K562 (cell line): ENCODE measurements at regions not wholly inside any gene's neighbourhood (a gene's known extent, or its start where the extent isn't known, plus 50 kb on each side); places are given as distances from the start of the nearest gene placed in this dataset.

Experiments
- C11orf30 ChIP-seq: fragments of 450-650 bp; IDR thresholded peaks from 2 replicates; pipeline ENCODE4 v1.6.1; 2016; ENCODE audit warnings: low read depth, mild to moderate bottlenecking
- COPS2 ChIP-seq: fragments of 450-650 bp; conservative IDR thresholded peaks from 2 replicates; pipeline ENCODE4 v1.6.1; 2016; ENCODE audit warnings: mild to moderate bottlenecking, moderate library complexity
- E2F3 ChIP-seq: fragments of 250-450 bp; sonication (Bioruptor Pico); IDR thresholded peaks from 2 replicates; pipeline ENCODE4 v1.4.0; 2020; ENCODE audit warnings: mild to moderate bottlenecking
- RUNX1 ChIP-seq: sonication (generic); IDR thresholded peaks from 2 replicates; pipeline ENCODE4 v1.6.1; 2016; ENCODE audit warnings: antibody characterized with exemption, low read depth
- SNIP1 ChIP-seq: fragments of 450-650 bp; IDR thresholded peaks from 2 replicates; pipeline ENCODE4 v1.7.1; 2017; ENCODE audit warnings: low read depth, mild to moderate bottlenecking
- ZEB2 ChIP-seq: fragments of 450-650 bp; IDR thresholded peaks from 2 replicates; pipeline ENCODE4 v1.6.1; 2016
- ZNF217 ChIP-seq: sonication (generic); formaldehyde crosslinking; IDR thresholded peaks from 2 replicates; pipeline ENCODE4 v1.8.0; 2022; ENCODE audit warnings: mild to moderate bottlenecking, missing genetic modification reagents
- ZNF551 ChIP-seq: fragments of 250-450 bp; sonication (Bioruptor Pico); IDR thresholded peaks from 2 replicates; pipeline ENCODE4 v1.5.0; 2021; ENCODE audit warnings: mild to moderate bottlenecking, moderate library complexity
- TF ChIP-seq, protein P1 (sequence below): fragments of 450-650 bp; IDR thresholded peaks from 2 replicates; pipeline ENCODE4 v1.6.1; 2016; ENCODE audit warnings: low read depth
- TF ChIP-seq, protein P2 (sequence below): fragments of 450-650 bp; IDR thresholded peaks from 2 replicates; pipeline ENCODE4 v1.6.1; 2016
- TF ChIP-seq, protein P3 (sequence below): IDR thresholded peaks from 3 replicates; pipeline ENCODE4 v1.6.1; 2011; ENCODE audit warnings: borderline replicate concordance, mild to moderate bottlenecking; ENCODE audit not compliant: insufficient read length, insufficient read depth

DNA sequence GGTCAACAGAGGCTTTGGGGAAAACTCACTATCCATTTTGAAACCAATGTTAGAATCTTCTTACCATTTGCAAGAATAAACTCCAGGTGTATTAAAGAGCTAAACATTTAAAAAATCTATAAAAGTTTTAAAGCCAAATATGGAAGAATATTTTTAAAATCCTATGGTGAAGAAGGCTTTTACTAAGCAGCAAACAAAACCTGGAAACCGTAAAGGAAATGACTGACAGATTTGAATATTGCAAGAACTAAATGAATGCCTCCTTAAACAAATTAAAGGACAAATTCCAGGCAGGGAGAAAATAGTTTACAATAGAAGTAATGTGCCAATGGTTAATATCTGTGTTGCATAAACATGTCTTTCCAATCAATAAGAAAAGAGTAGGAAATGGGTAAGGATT is 68.1 kb downstream of the KLF15 start (continued):
- TF ChIP-seq, protein P1, sequence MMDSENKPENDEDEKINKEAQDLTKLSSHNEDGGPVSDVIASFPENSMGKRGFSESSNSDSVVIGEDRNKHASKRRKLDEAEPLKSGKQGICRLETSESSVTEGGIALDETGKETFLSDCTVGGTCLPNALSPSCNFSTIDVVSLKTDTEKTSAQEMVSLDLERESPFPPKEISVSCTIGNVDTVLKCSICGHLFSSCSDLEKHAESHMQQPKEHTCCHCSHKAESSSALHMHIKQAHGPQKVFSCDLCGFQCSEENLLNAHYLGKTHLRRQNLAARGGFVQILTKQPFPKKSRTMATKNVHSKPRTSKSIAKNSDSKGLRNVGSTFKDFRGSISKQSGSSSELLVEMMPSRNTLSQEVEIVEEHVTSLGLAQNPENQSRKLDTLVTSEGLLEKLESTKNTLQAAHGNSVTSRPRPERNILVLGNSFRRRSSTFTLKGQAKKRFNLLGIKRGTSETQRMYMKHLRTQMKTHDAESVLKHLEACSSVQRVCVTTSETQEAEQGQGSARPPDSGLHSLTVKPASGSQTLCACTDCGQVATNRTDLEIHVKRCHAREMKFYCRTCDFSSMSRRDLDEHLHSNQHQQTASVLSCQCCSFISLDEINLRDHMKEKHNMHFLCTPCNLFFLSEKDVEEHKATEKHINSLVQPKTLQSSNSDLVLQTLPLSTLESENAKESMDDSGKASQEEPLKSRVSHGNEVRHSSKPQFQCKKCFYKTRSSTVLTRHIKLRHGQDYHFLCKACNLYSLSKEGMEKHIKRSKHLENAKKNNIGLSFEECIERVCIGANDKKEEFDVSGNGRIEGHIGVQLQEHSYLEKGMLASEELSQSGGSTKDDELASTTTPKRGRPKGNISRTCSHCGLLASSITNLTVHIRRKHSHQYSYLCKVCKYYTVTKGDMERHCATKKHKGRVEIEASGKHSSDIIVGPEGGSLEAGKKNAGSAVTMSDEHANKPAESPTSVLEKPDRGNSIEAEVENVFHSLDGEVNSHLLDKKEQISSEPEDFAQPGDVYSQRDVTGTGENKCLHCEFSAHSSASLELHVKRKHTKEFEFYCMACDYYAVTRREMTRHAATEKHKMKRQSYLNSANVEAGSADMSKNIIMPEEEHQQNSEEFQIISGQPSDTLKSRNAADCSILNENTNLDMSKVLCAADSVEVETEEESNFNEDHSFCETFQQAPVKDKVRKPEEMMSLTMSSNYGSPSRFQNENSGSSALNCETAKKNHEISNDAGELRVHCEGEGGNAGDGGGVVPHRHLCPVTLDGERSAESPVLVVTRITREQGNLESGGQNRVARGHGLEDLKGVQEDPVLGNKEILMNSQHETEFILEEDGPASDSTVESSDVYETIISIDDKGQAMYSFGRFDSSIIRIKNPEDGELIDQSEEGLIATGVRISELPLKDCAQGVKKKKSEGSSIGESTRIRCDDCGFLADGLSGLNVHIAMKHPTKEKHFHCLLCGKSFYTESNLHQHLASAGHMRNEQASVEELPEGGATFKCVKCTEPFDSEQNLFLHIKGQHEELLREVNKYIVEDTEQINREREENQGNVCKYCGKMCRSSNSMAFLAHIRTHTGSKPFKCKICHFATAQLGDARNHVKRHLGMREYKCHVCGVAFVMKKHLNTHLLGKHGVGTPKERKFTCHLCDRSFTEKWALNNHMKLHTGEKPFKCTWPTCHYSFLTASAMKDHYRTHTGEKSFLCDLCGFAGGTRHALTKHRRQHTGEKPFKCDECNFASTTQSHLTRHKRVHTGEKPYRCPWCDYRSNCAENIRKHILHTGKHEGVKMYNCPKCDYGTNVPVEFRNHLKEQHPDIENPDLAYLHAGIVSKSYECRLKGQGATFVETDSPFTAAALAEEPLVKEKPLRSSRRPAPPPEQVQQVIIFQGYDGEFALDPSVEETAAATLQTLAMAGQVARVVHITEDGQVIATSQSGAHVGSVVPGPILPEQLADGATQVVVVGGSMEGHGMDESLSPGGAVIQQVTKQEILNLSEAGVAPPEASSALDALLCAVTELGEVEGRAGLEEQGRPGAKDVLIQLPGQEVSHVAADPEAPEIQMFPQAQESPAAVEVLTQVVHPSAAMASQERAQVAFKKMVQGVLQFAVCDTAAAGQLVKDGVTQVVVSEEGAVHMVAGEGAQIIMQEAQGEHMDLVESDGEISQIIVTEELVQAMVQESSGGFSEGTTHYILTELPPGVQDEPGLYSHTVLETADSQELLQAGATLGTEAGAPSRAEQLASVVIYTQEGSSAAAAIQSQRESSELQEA: no peak
- TF ChIP-seq E2F3 (no peak), ZNF551 (CRISPR knock-in tag) (no peak), ZNF217 (CRISPR knock-in tag) (no peak), RUNX1 (no peak), ZEB2 (no peak), C11orf30 (no peak), SNIP1 (no peak), COPS2 (no peak)
- TF ChIP-seq, protein P2, sequence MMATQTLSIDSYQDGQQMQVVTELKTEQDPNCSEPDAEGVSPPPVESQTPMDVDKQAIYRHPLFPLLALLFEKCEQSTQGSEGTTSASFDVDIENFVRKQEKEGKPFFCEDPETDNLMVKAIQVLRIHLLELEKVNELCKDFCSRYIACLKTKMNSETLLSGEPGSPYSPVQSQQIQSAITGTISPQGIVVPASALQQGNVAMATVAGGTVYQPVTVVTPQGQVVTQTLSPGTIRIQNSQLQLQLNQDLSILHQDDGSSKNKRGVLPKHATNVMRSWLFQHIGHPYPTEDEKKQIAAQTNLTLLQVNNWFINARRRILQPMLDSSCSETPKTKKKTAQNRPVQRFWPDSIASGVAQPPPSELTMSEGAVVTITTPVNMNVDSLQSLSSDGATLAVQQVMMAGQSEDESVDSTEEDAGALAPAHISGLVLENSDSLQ: no peak
- TF ChIP-seq, protein P3, sequence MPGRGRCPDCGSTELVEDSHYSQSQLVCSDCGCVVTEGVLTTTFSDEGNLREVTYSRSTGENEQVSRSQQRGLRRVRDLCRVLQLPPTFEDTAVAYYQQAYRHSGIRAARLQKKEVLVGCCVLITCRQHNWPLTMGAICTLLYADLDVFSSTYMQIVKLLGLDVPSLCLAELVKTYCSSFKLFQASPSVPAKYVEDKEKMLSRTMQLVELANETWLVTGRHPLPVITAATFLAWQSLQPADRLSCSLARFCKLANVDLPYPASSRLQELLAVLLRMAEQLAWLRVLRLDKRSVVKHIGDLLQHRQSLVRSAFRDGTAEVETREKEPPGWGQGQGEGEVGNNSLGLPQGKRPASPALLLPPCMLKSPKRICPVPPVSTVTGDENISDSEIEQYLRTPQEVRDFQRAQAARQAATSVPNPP: no peak
